Panc1 (cell line): ENCODE measurements at regions not wholly inside any gene's neighbourhood (a gene's known extent, or its start where the extent isn't known, plus 50 kb on each side); places are given as distances from the start of the nearest gene placed in this dataset.

Experiments used
- POLR2AphosphoS5 ChIP-seq: IDR thresholded peaks from 2 replicates; pipeline ENCODE4 v1.6.1; 2012; ENCODE audit warnings: mild to moderate bottlenecking, low read depth, low read length, moderate library complexity
- SIN3A ChIP-seq: IDR thresholded peaks from 2 replicates; pipeline ENCODE4 v1.6.1; 2012; ENCODE audit warnings: low read depth, mild to moderate bottlenecking, low read length, moderate library complexity, borderline replicate concordance; ENCODE audit not compliant: insufficient read depth
- TCF7L2 ChIP-seq: IDR thresholded peaks from 2 replicates; pipeline ENCODE4 v1.6.1; 2011; ENCODE audit warnings: mild to moderate bottlenecking, low read depth, low read length, inconsistent platforms
- TF ChIP-seq, protein P1 (sequence below): fragments of 450-650 bp; IDR thresholded peaks from 2 replicates; pipeline ENCODE4 v1.5.1; 2017; ENCODE audit warnings: mild to moderate bottlenecking
- TF ChIP-seq, protein P2 (sequence below), 2 experiments: IDR thresholded peaks; 2 replicates each; pipeline ENCODE4 v1.6.1; 2011 to 2012; ENCODE audit warnings: low read depth in 2 of 2, control low read depth in 1 of 2, low read length in 1 of 2, mild to moderate bottlenecking in 1 of 2, moderate library complexity in 1 of 2; ENCODE audit not compliant: insufficient read depth in 1 of 2

DNA sequence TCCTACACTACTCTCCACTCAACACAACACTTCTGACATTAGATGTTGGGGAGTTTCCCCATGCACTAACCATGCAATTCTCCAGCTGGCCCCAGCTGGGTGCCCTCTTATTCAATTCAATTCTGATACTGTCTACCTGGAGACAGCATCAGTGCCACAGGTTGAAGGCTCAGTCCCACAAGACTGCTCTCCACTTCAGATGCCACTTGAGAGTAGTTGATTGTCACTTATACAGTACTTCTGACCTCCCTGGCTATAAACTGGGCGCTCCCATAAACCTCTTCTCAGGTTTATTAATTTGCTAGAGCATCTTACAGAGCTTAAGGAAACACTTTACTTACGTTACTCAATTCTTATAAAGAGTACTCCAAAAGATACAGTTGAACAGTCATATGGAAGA is 442.3 kb downstream of the LRRIQ3 start:
- TF ChIP-seq, protein P1, sequence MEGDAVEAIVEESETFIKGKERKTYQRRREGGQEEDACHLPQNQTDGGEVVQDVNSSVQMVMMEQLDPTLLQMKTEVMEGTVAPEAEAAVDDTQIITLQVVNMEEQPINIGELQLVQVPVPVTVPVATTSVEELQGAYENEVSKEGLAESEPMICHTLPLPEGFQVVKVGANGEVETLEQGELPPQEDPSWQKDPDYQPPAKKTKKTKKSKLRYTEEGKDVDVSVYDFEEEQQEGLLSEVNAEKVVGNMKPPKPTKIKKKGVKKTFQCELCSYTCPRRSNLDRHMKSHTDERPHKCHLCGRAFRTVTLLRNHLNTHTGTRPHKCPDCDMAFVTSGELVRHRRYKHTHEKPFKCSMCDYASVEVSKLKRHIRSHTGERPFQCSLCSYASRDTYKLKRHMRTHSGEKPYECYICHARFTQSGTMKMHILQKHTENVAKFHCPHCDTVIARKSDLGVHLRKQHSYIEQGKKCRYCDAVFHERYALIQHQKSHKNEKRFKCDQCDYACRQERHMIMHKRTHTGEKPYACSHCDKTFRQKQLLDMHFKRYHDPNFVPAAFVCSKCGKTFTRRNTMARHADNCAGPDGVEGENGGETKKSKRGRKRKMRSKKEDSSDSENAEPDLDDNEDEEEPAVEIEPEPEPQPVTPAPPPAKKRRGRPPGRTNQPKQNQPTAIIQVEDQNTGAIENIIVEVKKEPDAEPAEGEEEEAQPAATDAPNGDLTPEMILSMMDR: no peak
- TF ChIP-seq, protein P2, sequence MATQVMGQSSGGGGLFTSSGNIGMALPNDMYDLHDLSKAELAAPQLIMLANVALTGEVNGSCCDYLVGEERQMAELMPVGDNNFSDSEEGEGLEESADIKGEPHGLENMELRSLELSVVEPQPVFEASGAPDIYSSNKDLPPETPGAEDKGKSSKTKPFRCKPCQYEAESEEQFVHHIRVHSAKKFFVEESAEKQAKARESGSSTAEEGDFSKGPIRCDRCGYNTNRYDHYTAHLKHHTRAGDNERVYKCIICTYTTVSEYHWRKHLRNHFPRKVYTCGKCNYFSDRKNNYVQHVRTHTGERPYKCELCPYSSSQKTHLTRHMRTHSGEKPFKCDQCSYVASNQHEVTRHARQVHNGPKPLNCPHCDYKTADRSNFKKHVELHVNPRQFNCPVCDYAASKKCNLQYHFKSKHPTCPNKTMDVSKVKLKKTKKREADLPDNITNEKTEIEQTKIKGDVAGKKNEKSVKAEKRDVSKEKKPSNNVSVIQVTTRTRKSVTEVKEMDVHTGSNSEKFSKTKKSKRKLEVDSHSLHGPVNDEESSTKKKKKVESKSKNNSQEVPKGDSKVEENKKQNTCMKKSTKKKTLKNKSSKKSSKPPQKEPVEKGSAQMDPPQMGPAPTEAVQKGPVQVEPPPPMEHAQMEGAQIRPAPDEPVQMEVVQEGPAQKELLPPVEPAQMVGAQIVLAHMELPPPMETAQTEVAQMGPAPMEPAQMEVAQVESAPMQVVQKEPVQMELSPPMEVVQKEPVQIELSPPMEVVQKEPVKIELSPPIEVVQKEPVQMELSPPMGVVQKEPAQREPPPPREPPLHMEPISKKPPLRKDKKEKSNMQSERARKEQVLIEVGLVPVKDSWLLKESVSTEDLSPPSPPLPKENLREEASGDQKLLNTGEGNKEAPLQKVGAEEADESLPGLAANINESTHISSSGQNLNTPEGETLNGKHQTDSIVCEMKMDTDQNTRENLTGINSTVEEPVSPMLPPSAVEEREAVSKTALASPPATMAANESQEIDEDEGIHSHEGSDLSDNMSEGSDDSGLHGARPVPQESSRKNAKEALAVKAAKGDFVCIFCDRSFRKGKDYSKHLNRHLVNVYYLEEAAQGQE (IDR thresholded peaks at IDR 0.05; ENCODE audit: insufficient read depth in 1 of 2, low read depth in 2 of 2, low read length in 1 of 2): no peak
- no peak for TF ChIP-seq POLR2AphosphoS5
- TF ChIP-seq SIN3A: no peak
- TF ChIP-seq TCF7L2: no peak
